ENCODE measurements at regions not wholly inside any gene's neighbourhood (a gene's known extent, or its start where the extent isn't known, plus 50 kb on each side); places are given as distances from the start of the nearest gene placed in this dataset.
"Not testable (repeated sequence)": the region's sequence is repeated elsewhere in the genome, so short reads cannot be mapped to it uniquely, and the experiment has no call there.

GRCh38 chr18:38651736-38652135, 1086.1 kb upstream of the CELF4 start:
- no peak for TF ChIP-seq POLR2A (IDR thresholded peaks at IDR 0.05)
- TF ChIP-seq, protein P1, sequence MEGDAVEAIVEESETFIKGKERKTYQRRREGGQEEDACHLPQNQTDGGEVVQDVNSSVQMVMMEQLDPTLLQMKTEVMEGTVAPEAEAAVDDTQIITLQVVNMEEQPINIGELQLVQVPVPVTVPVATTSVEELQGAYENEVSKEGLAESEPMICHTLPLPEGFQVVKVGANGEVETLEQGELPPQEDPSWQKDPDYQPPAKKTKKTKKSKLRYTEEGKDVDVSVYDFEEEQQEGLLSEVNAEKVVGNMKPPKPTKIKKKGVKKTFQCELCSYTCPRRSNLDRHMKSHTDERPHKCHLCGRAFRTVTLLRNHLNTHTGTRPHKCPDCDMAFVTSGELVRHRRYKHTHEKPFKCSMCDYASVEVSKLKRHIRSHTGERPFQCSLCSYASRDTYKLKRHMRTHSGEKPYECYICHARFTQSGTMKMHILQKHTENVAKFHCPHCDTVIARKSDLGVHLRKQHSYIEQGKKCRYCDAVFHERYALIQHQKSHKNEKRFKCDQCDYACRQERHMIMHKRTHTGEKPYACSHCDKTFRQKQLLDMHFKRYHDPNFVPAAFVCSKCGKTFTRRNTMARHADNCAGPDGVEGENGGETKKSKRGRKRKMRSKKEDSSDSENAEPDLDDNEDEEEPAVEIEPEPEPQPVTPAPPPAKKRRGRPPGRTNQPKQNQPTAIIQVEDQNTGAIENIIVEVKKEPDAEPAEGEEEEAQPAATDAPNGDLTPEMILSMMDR (IDR thresholded peaks at IDR 0.05), result no peak

GRCh38 chr18:38648179-38648578, 1082.6 kb upstream of the CELF4 start:
- no peaks in the 10 kb centered on the region for H3K9me3 ChIP-seq
- DNase-seq, result no peak
- no peaks in the 10 kb centered on the region for H3K27me3 ChIP-seq
- H3K27ac ChIP-seq, result no peak overlapping the region
- no peak for TF ChIP-seq POLR2A (IDR thresholded peaks at IDR 0.05)
- TF ChIP-seq, protein P1 (IDR thresholded peaks at IDR 0.05), result no peak
- H3K4me1 ChIP-seq, result no peaks in the 10 kb centered on the region
- H3K4me3 ChIP-seq, result no peak overlapping the region
- no peaks in the 10 kb centered on the region for H3K36me3 ChIP-seq

More at GRCh38 chr18:38651736-38652135, 1086.1 kb upstream of the CELF4 start:
- DNase-seq, result no peak
- no peak overlapping the region for H3K27ac ChIP-seq
- no peaks in the 10 kb centered on the region for H3K36me3 ChIP-seq
- H3K4me3 ChIP-seq, result no peak overlapping the region
- no peaks in the 10 kb centered on the region for H3K4me1 ChIP-seq
- H3K9me3 ChIP-seq, result no peaks in the 10 kb centered on the region
- no peaks in the 10 kb centered on the region for H3K27me3 ChIP-seq

- Histone ChIP-seq H3K4me1 (no peaks in the 10 kb centered on the region), H3K27ac (no peak overlapping the region), H3K9me3 (no peaks in the 10 kb centered on the region), H3K36me3 (no peaks in the 10 kb centered on the region), H3K27me3 (no peaks in the 10 kb centered on the region), H3K4me3 (no peak overlapping the region)
- no peak for TF ChIP-seq POLR2A (IDR thresholded peaks at IDR 0.05)
- TF ChIP-seq, protein P1 (IDR thresholded peaks at IDR 0.05), result no peak
- no peak for DNase-seq
Observed at GRCh38 chr18:38646296-38646695, 1080.7 kb upstream of the CELF4 start.

DNA sequence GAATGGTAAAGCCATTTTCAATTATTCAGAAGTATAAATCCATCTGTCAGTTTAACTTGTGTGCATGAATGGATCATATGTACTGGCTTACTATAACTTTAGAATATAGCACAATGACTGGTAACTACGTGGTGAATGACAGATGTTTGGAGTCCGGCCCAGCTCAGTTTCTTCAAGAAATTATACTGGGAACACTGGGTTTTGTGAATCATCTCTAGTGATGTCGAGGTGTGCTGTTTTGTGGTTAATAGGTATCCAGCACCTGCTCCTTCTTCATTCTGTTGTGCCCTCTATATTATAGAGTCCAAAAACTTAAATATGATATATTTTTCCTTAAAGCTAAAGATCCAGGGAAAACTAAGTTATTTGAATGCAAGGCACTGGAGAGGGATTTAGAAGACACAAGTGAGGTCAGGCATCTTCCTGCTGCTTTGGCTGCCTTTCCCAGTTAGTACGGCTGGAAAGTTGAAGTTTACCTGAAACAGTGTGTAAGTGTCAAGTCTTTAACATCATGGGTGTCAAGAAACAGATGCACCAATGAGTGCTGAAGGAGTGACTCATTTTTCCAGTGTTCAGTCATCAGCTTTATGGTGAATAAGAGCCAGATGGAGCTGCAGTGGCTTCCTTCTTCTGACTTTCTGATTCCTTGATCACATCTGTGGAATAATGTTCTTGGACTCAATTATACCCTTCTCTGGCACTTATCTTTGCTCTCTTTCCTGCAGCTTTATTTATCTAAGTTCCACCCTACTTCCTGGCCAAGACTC, 1079.5 kb upstream of the CELF4 start:
- DNase-seq, result no peak
- no peaks in the 10 kb centered on the region for H3K9me3 ChIP-seq
- H3K27me3 ChIP-seq, result no peaks in the 10 kb centered on the region
- H3K4me1 ChIP-seq, result no peaks in the 10 kb centered on the region
- H3K4me3 ChIP-seq, result no peak overlapping the region
- no peak for TF ChIP-seq POLR2A (IDR thresholded peaks at IDR 0.05)
- TF ChIP-seq, protein P1 (IDR thresholded peaks at IDR 0.05), result no peak
- H3K36me3 ChIP-seq, result no peaks in the 10 kb centered on the region
- no peak overlapping the region for H3K27ac ChIP-seq

DNA sequence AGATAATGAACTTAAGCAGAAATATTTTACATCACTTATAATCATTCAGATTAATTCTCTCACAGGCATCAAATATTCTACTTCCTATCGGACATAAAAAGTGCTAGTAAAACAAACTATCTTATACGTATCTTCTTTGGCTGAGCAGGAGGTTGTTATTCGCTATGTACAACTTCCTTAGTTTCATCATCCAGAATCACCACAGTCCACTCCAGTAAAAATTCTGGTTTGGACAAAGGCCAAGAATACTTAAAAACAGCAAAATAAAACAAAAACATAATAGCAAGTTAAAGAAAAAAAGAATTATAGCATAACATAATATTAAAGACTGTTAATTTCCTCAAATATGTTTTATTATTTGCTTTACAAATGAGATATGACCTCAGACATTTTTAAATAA, 1077.1 kb upstream of the CELF4 start:
- Histone ChIP-seq H3K4me3 (no peak overlapping the region), H3K36me3 (no peaks in the 10 kb centered on the region), H3K9me3 (peaks cover 0 to 9% (median 0%) of the 10 kb centered on the region in 4 donors), H3K4me1 (no peaks in the 10 kb centered on the region), H3K27ac (no peak overlapping the region), H3K27me3 (no peaks in the 10 kb centered on the region)
- TF ChIP-seq, protein P1 (IDR thresholded peaks at IDR 0.05), result no peak
- no peak for TF ChIP-seq POLR2A (IDR thresholded peaks at IDR 0.05)
- no peak for DNase-seq

GRCh38 chr18:38639700-38640099, 1074.1 kb upstream of the CELF4 start:
- not testable (repeated sequence) for H3K9me3 ChIP-seq, H3K4me1 ChIP-seq, DNase-seq, H3K27ac ChIP-seq, H3K4me3 ChIP-seq, H3K27me3 ChIP-seq, H3K36me3 ChIP-seq

Measured in Peyer's patch (tissue), 4 donors.